ENCODE measurements at regions not wholly inside any gene's neighbourhood (a gene's known extent, or its start where the extent isn't known, plus 50 kb on each side); places are given as distances from the start of the nearest gene placed in this dataset.
"Not testable (repeated sequence)": the region's sequence is repeated elsewhere in the genome, so short reads cannot be mapped to it uniquely, and the experiment has no call there.

DNA sequence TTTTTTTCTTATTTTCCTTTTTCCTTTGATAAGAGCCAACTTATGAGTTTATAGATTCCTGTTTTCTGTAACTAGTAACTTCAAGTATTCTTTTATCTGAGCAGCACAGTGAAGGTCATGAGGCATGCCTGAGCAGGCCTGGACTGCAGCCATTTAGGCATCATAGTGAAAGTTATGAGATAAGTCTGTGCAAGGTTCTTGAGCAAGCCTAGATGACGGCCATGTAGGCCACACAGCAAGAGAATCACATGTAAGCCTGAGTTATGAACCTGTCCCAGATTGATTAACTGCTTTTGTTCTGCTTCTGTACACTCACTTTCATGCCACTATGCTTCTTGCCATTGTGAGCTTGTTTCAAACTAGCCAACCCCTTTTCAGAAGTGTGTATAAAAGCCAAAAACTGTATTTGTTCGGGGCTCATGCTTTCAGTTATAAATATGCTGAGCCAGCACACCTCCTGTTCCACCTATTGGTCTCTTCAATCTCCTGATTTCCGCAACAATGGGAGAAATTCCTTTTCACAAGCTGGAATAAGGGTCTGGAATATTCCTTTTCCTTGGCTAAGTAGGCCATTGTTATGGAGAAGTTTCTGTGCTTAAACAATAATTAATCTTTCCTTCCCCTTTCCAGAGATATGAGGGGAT is 745.7 kb downstream of the FAM181B start:
- DNase-seq (ENCODE audit: low read depth in 2 of 2): no peak

DNA sequence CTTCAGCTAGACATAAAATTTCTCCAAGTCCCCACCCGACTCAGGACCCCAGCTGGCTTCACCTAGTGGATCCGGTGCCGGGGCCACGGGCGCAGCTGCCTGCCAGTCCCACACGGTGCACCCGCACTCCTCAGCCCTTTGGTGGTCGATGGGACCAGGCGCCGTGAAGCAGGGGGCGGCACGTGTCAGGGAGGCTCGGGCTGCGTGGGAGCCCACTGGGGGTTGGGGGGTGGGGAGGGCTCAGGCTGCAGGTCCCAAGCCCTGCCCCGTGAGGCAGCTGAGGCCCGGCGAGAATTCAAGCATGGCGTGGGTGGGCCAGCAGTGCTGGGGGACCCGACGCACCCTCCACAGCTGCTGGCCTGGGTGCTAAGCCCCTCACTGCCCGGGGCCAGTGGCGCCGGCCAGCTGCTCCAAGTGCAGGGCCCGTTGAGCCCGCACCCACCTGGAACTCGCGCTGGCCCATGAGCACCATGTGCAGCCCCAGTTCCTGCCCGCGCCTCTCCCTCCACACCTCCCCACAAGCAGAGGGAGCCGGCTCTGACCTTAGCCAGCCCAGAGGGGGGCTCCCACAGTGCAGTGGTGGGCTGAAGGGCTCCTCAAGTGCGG is 747.0 kb downstream of the FAM181B start:
- DNase-seq (ENCODE audit: low read depth in 2 of 2): no peak

DNA sequence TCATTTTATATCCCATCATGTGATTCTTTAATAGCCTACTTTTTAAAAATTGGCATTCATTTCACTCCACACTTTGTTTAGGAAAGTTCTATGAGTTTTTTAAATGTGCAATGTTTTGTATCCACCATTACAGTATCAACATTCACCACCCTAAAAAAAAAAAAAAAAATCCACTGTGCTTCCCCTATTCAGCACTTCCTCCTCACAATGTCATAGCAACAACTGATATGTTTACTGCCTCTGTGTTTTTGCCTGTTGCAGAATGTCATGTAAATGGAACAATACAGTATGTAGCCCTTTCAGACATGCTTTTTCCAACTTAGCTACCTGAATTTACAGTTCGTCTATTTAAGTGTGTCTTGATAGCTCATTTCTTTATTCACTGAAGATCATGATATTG is 754.2 kb downstream of the FAM181B start:
- DNase-seq (ENCODE audit: low read depth in 2 of 2): no peak

DNA sequence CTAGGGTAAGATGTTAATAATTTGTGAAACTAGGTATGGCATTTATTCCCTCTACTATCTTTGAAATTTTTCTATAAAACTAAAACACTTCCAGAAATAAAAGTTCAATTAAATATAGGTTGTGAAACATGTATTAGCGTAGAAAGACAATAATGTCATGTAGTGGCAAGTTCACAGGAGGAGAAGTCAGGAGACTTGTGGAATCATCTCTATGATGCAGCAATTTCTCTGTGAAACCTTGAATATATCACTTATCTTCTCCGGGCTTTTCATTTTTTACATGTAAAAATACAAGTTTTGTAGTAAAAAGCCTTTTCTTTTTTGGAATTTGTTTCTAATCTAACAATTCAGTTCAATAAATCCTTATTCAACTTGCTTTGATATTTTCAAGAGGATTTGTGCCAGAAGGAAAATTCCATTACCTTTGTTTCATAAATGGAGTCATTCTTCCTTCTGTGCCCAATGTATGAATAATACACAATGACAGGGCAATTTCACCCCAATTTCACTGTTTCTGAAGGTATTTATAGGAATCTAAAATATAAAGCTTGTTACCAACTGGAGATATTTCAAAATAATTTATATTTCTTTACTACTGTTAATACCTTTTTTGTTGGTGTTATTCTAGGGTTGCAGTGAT is 758.3 kb downstream of the FAM181B start:
- DNase-seq (ENCODE audit: low read depth in 2 of 2): no peak

DNA sequence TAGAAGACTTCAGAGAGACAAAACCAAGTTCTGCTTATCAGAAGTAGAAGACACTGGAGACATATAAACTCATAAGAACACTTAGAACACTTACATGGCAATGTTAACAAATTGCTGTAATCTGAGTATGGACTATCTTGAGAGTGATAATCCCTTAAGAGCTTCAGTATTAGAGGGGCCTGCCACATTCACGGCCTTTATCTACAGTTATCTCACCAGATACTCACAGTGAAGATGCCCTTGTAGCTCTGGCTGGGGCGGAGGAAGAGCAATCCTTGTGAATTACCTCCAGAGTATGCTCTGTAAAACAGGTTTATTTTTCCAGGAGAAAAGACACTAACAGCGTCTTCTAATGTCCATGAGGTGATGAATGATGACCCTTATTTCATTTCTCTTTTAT is 762.8 kb downstream of the FAM181B start:
- no peak for DNase-seq (ENCODE audit: low read depth in 2 of 2)

DNA sequence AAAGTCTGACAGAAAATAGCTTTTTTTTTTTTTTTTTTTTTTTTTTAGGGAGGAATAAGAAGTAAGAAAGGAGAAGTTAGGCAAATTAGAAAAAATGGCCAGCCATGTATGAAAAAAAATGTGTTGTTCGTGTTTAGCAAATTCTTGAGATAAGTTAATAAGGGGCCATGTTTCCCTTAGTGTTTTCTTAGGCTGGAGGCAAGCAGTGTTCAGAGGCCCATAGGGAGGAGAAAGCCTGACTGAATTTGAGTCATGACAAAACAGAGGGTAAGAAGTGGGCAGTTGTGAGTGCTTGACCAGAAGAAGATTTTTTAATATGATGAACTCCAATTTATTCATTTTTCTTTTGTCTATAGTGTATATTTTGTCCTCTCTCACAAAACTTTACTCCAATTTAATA is 766.4 kb downstream of the FAM181B start:
- DNase-seq (ENCODE audit: low read depth in 2 of 2): no peak

DNA sequence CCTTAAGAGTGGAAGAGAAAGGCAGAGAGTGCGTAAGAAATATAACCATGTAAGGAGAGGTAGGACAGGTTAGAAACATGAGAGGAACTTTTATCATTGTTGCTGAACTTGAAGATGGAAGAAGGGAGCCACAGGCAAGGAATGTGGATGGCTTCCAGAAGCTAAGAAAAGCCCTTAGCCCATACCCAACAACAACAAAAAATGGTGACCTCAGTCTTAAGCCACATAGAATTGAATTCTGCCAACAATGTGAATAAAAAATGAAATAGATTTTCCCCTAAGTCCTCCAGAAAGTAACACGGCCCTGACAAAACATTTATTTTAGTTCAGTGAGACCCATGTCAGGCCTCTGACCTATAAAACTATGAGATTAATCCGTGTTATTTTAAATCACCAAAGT is 767.3 kb downstream of the FAM181B start:
- DNase-seq (ENCODE audit: low read depth in 2 of 2): no peak

DNA sequence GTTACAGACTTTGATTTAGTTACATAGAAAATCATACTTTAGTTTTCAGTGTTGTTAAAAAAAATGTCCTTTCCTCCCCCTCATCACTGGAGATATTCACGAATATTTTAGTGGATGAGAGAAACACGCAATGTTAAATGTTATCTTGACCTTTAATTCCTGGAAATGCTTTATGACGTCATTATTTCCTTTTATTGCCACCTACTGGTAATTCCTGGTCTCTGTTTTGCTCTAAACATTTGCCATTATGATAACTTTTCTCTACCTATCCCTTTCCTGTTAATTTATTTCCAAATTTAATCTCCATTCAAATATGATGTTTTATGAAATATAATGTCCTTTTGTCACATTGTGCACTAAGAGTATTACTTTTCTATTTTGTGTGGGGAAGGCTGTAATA is 770.6 kb downstream of the FAM181B start:
- DNase-seq (ENCODE audit: low read depth in 2 of 2): no peak

DNA sequence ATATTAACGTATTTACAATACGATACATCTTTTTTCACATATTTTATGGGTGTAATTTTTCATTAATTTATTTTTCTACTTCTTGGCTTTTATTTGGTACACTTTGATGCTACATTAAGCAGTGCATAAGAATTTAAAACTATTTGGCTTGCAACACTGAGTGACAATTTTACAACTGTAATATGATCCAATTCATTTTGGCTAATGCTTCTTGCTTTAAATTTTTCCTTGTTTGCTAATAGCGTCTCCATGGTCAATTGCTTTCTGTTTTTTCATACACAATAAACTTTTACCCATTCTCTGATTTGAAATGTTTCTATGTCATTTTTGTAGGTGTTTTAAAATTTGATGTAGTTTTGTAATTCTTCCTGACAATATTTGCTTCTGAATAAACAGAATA is 773.2 kb downstream of the FAM181B start:
- no peak for DNase-seq (ENCODE audit: low read depth in 2 of 2)

DNA sequence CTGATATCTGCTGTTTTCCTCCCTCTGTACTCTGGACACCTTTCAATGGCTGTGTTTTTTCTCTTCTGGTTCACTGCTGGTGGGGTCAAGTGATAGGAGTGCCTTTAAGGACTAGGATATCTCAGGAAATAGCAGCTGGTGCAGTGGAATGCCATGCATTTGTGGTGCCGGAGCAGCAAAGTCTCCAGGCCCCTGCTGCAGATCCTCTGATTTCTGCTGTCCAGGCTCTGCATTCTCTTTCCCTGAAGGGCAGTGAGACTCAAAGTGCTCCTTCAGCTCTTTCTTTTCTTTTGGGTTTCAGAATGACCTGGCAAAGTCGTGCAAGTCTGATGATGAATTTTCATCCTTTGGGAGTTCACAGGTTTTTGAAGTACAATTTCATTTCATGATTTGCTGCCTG is 774.3 kb downstream of the FAM181B start:
- no peak for DNase-seq (ENCODE audit: low read depth in 2 of 2)

DNA sequence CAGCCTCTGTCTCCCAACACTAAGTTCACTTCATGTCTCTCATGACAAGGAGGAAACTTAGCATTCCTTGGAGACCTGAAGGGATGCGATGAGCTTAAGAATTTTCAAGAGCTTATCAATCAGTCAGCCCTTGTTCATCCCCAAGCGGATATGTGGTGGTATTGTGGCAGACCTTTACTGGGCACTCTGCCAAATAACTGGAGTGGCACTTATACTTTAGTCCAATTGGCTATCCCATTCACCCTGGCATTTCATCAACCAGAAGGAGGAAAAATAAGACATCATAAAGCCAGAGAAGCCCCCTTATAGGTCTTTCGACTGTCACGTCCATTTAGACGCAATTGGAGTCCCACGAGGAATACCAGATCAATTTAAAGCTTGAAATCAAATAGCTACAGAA is 779.4 kb downstream of the FAM181B start:
- DNase-seq (ENCODE audit: low read depth in 2 of 2): not testable (repeated sequence)

DNA sequence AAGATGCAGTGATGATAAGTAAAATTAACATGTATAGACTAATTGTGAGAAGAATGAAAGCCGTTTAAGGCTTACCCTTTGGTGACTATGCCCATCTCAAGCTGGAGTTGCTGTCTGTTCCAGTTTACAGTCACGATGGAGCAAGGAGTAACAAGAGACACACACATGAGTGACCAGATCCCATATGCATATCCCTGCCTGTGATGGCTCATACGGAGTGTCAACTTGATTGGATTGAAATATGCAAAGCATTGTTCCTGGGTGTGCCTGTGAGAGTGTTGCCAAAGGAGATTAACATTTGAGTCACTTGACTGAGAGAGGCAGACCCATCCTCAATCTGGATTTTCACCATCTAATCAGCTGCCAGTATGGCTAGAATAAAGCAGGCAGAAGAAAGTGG is 786.8 kb downstream of the FAM181B start:
- no peak for DNase-seq (ENCODE audit: low read depth in 2 of 2)

DNA sequence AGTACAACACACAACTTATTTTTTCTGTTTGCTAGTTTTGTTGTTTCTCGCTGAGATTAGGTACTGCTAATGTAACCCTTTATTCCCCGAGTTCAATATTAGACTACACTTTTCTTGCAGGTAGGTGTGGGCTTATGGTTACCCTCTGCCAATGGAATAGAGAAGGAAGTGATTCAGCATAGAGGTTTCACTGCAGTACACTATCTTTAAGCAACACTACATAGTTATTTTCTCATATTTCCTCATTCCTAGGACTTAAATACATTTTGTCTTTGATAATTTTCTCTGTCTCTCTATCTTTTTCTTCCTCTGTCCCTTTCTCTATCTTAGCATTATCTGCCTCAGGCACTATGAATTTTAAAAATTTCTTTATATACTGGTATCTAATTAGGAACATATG is 791.0 kb downstream of the FAM181B start:
- DNase-seq (ENCODE audit: low read depth in 2 of 2): no peak

DNA sequence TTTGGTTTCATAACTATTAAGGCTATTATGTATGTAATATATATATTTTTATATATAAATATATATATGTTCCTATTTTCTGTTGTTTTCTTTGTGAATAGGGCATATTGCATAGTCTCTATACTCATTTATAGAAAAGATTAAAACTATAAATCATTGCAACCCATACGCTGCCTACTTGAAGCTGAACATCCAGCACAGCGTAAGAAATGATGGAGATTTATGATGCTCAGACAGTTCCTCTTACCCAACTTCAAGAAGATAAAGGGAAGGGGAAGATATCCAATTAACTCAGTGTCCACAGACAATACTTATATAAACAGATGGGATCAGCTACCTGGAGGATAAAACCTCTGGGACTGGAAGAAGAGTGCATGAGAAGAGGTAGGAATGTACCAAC is 791.7 kb downstream of the FAM181B start:
- no peak for DNase-seq (ENCODE audit: low read depth in 2 of 2)

DNA sequence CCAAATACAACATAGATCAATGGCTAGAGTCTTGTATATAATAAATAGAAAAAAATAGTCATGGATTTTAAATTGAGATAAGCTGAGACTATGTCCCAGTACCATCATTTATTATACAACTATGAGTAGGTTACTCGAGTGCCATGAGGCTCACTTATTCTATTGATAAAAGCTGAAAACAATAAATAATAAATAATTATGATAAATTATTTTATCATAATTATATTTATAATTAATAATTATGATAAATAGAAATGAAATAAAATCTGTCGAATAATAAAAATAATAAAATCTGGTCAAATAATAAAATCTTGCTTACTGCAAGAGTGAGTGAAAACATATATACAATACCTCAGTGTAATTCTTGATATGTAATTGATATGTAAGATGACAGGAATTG is 801.4 kb downstream of the FAM181B start:
- DNase-seq (ENCODE audit: low read depth in 2 of 2): no peak

DNA sequence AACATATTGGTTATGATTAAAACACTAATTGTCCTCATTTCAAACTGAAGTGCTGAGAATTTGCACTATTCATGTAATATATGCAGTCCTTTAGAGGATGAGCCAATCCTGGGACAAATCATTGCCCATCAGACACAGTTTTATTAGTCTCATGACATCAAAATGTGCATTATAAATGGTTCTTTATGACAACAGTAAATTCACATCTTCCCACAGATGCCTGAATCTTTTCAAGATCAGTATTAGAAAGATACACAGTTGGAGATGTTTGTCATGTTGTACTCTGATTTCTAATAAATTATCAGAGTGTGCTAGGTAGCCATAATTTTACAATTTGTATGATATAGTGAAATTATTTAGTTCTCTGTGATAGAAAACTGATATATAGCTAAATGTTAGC is 813.5 kb downstream of the FAM181B start:
- no peak for DNase-seq (ENCODE audit: low read depth in 2 of 2)

DNA sequence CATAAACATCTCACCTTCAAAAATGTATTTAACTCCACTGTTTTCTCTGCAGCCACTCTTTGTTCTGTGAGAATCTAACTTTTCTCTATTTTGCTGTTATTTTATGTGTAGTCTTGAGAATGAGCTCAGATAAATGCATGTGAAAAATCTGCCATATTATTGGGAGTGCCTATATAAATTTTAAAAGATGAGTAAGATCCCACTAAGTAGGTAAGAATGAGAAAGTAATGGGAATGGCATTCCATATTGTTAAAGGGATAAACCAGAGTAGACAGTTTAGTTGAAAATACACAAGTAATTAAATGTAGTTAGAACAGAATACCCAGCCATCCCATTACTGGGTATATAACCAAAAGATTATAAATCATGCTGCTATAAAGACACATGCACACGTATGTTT is 817.2 kb downstream of the FAM181B start:
- DNase-seq (ENCODE audit: low read depth in 2 of 2): no peak

DNA sequence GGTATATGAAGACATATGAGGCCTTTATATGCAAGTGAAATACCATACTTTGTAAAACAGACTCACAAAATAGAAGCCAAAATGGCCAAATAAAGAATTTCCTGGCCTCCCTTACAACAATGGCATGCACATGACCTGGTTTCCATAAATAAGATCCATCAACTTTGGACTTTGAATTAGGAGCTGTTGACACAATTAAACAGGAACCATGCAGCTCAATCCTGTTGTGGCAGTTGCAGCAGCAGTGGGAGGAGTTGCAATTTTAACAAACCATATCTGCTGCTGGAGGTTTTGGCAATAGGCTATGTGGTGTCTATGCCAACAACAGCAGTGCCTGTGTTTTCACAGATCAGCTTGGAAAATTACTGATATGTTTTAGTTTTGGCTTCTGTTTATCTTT is 818.6 kb downstream of the FAM181B start:
- DNase-seq (ENCODE audit: low read depth in 2 of 2): no peak

DNA sequence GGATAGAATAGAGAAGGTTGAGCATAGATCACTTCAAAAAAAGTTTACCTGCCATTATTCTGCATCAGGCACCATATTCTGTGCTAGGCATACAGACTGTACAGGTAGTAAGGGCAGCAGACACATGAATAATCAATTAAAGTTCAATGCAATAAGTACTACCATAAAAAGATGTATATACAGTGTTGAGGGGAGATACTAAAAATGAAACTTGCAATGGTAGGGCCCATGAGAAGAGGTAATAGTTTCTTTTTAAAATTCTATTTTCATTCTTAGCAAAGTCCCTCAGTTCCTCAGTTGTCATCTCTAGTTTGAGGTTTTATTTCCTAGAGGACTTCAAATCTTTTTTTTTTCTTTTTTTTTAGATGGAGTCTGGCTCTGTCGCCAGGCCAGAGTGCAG is 819.9 kb downstream of the FAM181B start:
- no peak for DNase-seq (ENCODE audit: low read depth in 2 of 2)

DNA sequence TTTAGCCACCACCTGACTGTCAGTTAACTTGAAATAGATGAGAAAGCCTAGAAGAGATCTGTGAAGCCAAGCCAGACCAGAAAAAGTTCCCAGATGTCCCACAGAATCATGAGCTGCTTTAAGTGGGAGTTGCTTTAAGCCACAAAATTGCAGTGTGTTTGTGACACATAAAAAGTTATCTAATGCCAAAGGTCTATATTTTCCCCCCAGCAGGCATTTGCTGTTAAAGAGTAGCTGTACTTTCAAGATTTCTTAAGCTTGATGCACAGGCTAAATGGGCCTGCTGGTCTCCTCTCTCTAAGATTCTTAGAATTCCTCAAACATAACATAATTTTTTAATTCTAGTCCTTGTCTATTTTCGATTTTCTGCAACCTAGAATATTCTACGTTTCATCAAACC is 825.7 kb downstream of the FAM181B start:
- no peak for DNase-seq (ENCODE audit: low read depth in 2 of 2)

DNA sequence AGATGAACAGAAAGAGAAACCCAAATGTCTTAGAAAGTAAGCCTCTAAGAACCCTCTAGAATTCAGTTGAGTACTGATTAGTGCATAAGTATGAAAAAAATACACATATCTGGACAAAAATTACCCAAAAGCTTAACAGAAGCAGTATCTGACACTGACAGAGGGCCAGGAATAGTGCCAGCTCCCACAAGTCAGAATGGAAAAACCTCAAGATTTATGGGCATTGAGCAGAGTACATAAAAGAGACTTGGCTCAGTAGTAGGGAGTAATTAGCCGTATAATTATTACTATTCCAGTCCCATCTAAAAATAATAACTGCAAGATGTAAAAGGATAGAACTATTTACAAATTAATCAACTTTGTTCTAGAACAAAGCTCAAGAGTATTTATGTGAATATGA is 834.5 kb downstream of the FAM181B start:
- no peak for DNase-seq (ENCODE audit: low read depth in 2 of 2)

DNA sequence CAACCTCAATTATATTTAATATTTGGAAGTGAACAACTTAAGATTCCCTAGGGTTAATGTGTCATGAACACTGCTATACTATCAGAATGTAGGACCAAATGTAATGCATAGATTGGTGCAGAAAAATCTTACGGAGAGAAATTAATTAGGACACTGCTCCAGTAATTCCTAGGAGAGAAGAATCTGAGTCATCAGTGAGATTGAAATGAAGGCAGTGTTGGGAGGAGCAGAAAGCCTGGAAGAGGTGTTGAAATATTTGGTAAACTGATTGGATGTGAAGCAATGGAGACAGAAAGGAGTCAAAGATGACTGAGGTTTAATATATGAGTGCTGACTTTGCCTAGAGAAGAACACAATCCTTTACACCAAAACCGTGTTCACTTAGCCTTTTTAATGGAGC is 836.0 kb downstream of the FAM181B start:
- no peak for DNase-seq (ENCODE audit: low read depth in 2 of 2)

DNA sequence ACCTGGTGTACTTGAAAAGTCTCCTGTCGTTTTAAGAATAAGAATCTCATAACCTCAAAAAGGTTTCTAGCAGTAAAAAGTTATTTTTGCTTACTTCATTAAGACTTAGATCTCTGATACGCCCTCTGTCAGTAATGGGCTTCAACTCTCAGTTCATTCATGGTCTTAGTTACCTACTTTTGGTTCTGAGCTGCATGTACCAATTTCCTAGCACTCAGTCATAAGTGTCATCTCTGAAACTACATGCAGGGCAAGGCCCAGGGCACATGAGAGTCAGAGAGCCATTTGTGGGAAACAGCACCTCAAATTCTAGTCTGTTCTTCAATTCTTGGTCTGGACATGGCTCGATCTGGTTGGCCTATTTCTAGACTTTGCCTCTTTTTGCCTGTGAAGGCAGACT is 838.4 kb downstream of the FAM181B start:
- no peak for DNase-seq (ENCODE audit: low read depth in 2 of 2)
